GM23248 (cell line): ENCODE measurements at regions not wholly inside any gene's neighbourhood (a gene's known extent, or its start where the extent isn't known, plus 50 kb on each side); places are given as distances from the start of the nearest gene placed in this dataset.

Source experiments
- DNase-seq: peaks from one replicate; pipeline ENCODE4 v3.0.0-alpha.2; 2015
- H2AFZ ChIP-seq: fragments of 200-600 bp; sonication (generic); 2 replicates; pipeline ENCODE4 v1.6.1; 2016; ENCODE audit warnings: antibody characterized with exemption
- H3F3A ChIP-seq: fragments of 200-600 bp; sonication (generic); 2 replicates; pipeline ENCODE4 v1.6.1; 2016; ENCODE audit warnings: mild to moderate bottlenecking, antibody characterized with exemption, mixed run types; ENCODE audit not compliant: insufficient read depth
- H3K27ac ChIP-seq: fragments of 200-600 bp; sonication (generic); 2 replicates; pipeline ENCODE4 v1.5.1; 2016; ENCODE audit warnings: mild to moderate bottlenecking
- H3K27me3 ChIP-seq: fragments of 200-600 bp; sonication (generic); replicated peaks from 2 replicates; pipeline ENCODE4 v1.6.1; 2016; ENCODE audit warnings: mild to moderate bottlenecking; ENCODE audit not compliant: insufficient read depth
- H3K36me3 ChIP-seq: fragments of 200-600 bp; sonication (generic); 2 replicates; pipeline ENCODE4 v1.6.1; 2016; ENCODE audit warnings: low read depth, mild to moderate bottlenecking
- H3K4me1 ChIP-seq: fragments of 200-600 bp; sonication (generic); 2 replicates; pipeline ENCODE4 v1.6.1; 2016; ENCODE audit warnings: mild to moderate bottlenecking; ENCODE audit not compliant: insufficient read depth
- H3K4me2 ChIP-seq: fragments of 200-600 bp; sonication (generic); one replicate; pipeline ENCODE4 v1.6.1; 2016; ENCODE audit warnings: mild to moderate bottlenecking; ENCODE audit not compliant: unreplicated experiment
- H3K4me3 ChIP-seq: fragments of 200-600 bp; sonication (generic); 2 replicates; pipeline ENCODE4 v1.5.1; 2016; ENCODE audit warnings: mild to moderate bottlenecking
- H3K79me2 ChIP-seq: fragments of 200-600 bp; sonication (generic); 2 replicates; pipeline ENCODE4 v1.6.1; 2016; ENCODE audit warnings: mild to moderate bottlenecking; ENCODE audit not compliant: insufficient read depth
- H3K9ac ChIP-seq: fragments of 200-600 bp; sonication (generic); 2 replicates; pipeline ENCODE4 v1.6.1; 2016; ENCODE audit warnings: mild to moderate bottlenecking
- H3K9me2 ChIP-seq: fragments of 200-600 bp; sonication (generic); 2 replicates; pipeline ENCODE4 v1.6.1; 2016; ENCODE audit warnings: mixed run types, mild to moderate bottlenecking, moderate library complexity; ENCODE audit not compliant: insufficient read depth
- H3K9me3 ChIP-seq: fragments of 200-600 bp; sonication (generic); one replicate; pipeline ENCODE4 v1.6.1; 2017; ENCODE audit warnings: low read depth
- H4K20me1 ChIP-seq: fragments of 200-600 bp; sonication (generic); 2 replicates; pipeline ENCODE4 v1.6.0; 2016; ENCODE audit not compliant: insufficient read depth
- EZH2 ChIP-seq: fragments of 200-600 bp; sonication (generic); IDR thresholded peaks from 2 replicates; pipeline ENCODE4 v1.6.1; 2018; ENCODE audit warnings: antibody characterized with exemption, mild to moderate bottlenecking; ENCODE audit not compliant: insufficient read depth, poor library complexity, severe bottlenecking
- EZH2phosphoT487 ChIP-seq: fragments of 200-600 bp; sonication (generic); IDR thresholded peaks from 2 replicates; pipeline ENCODE4 v1.6.1; 2018; ENCODE audit warnings: antibody characterized with exemption, moderate library complexity, mild to moderate bottlenecking, low read depth; ENCODE audit not compliant: insufficient read depth
- WGBS, 2 experiments: methylation state at CpG; one replicate each; pipeline ENCODE4 v1.1.6; 2015 to 2017; ENCODE audit warnings: low lambda C conversion rate in 2 of 2, low coverage in 1 of 2; ENCODE audit errors: missing lambda C conversion rate in 2 of 2; 5-methylcytosine and 5-hydroxymethylcytosine counted together
- in situ Hi-C: fragments of 300-500 bp; cut with MboI; formaldehyde crosslinking; loops from 2 replicates; pipeline ENCODE4 v1.15.0; 2020

DNA sequence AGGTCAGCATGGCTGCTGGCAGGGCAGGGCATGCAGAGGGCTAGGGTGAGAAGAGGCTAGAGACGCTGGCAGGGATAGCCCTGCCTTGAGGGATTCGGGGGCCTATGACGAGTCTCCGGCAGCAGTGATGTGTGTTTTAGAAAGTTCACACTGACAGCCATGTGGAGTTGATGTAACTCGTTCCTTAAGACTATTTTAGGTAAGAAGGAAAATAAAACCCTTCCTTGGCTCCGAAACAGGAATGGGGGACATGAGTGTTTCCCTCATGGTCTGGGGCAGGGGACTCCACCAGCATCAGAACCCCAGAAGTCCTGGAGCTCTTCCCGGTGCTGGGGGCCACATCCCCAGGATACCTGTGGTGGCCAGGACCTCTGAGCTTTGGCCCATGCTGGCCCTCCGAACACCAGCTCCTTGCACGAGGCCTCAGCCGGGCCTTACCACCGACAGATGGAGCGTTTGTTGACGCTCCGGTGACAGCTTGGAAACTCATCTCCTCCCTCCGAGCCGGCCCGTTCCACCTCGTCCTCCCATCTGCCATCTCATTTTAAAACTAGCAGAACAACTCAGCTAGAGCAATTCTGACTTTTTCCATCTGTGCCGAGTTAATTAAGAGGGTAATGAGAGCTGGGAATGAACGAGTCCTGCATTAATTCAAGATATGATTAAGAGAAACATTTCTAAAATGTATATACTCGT, 337.7 kb downstream of the CDK5RAP2 start:
- Histone ChIP-seq H3K9ac (no peak overlapping the region), H3K9me3 (no peaks in the 10 kb centered on the region), H4K20me1 (no peaks in the 10 kb centered on the region), H3K27me3 (no peaks in the 10 kb centered on the region), H3K4me2 (no peak overlapping the region), H3K4me1 (no peaks in the 10 kb centered on the region), H3K36me3 (no peaks in the 10 kb centered on the region), H3K9me2 (no peaks in the 10 kb centered on the region), H3K79me2 (no peaks in the 10 kb centered on the region), H3F3A (no peaks in the 10 kb centered on the region), H2AFZ (no peak overlapping the region), H3K4me3 (no peak overlapping the region), H3K27ac (no peak overlapping the region)
- TF ChIP-seq EZH2phosphoT487 (no peak), EZH2 (no peak)
- 42 to 43% methylated on average over 21 of the region's 21 CpGs for WGBS, 2 experiments
- DNase-seq = no peak
- in situ Hi-C loops = no loop called here

DNA sequence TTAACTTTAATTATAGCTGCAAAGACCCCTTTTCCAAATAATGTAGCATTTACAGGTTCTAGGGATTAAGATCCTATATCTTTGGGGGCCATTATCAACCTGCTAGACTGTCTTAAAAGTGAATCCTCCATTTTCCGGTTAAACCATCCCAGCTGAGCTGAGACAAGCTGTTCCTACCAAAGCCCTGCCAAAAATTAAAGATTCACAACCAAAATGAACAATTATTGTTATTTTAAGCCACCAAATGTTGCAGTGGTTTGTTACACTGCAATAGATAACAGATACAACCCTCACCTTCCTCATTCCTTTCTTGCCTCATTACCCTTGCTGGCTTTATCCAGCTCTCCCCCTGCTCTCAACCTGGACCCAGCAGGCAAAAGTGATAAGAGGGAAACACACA, 343.4 kb downstream of the CDK5RAP2 start:
- no peaks in the 10 kb centered on the region for H3K9me2 ChIP-seq
- no peak overlapping the region for H3K9ac ChIP-seq
- no peaks in the 10 kb centered on the region for H3K4me1 ChIP-seq
- TF ChIP-seq EZH2phosphoT487 (no peak), EZH2 (no peak)
- H3F3A ChIP-seq = no peaks in the 10 kb centered on the region
- in situ Hi-C loops = no loop called here
- H3K36me3 ChIP-seq = no peaks in the 10 kb centered on the region
- no peaks in the 10 kb centered on the region; the same call in 1 of the 2 replicates for H3K27me3 ChIP-seq
- no peak for DNase-seq
- H3K4me3 ChIP-seq = no peak overlapping the region
- H3K27ac ChIP-seq = no peak overlapping the region
- H3K79me2 ChIP-seq = no peaks in the 10 kb centered on the region
- H4K20me1 ChIP-seq = no peaks in the 10 kb centered on the region
- H3K4me2 ChIP-seq = no peak overlapping the region
- no peaks in the 10 kb centered on the region for H3K9me3 ChIP-seq
- WGBS, 2 experiments = 15 to 16% methylated on average over 1 of the region's 1 CpG
- no peak overlapping the region for H2AFZ ChIP-seq

DNA sequence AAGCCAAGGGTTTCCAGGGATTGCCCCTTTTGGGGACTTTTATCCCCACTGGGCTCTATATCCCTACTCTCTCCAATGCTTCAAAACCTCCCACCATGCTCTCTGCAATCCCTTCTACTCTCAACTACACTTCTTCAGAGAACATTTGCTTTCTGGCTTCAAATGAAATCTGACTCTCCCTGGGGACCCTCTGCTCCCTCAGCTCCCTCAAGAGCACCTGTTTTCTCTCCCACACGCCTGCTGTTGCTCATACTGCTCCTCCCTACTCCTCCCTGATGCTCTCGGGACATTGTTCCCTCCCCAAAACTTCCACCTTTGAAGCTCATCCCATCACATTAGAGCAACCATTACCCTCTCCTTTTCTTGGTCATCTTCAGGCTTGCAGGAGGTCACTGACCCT, 344.9 kb downstream of the CDK5RAP2 start:
- WGBS, 2 experiments = 14 to 21% methylated on average over 2 of the region's 2 CpGs
- Histone ChIP-seq H2AFZ (no peak overlapping the region), H4K20me1 (no peaks in the 10 kb centered on the region), H3K4me3 (no peak overlapping the region), H3K9me2 (no peaks in the 10 kb centered on the region), H3F3A (no peaks in the 10 kb centered on the region), H3K27me3 (no peaks in the 10 kb centered on the region; the same call in 1 of the 2 replicates), H3K9me3 (no peaks in the 10 kb centered on the region), H3K79me2 (no peaks in the 10 kb centered on the region), H3K9ac (no peak overlapping the region), H3K36me3 (no peaks in the 10 kb centered on the region), H3K4me2 (no peak overlapping the region), H3K27ac (no peak overlapping the region), H3K4me1 (no peaks in the 10 kb centered on the region)
- in situ Hi-C loops = no loop called here
- DNase-seq = no peak
- TF ChIP-seq EZH2phosphoT487 = no peak
- no peak for TF ChIP-seq EZH2

DNA sequence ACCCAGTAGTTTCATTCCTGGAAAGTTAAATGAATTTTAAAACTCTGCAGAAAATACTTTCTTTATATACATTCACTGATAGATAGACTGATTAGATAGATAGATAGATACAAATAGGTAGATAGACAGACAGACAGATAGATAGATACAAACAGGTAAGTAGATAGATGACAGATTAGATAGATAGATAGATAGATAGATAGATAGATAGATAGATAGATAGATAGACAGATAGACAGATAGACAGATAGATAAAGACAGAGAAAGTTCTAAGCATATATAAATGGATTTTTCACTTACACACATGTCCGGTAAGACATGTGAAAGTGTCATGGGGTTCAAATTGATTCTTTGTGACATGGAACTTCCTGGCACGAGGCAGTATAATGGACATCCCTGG, 349.7 kb downstream of the CDK5RAP2 start:
- Histone ChIP-seq H3K4me2 (no peak overlapping the region), H4K20me1 (no peaks in the 10 kb centered on the region), H3K27me3 (peaks cover 4% of the 10 kb centered on the region; the same call in 1 of the 2 replicates), H3F3A (no peaks in the 10 kb centered on the region), H3K36me3 (no peaks in the 10 kb centered on the region), H3K4me3 (no peak overlapping the region), H2AFZ (no peak overlapping the region), H3K79me2 (no peaks in the 10 kb centered on the region), H3K9me2 (no peaks in the 10 kb centered on the region), H3K4me1 (no peaks in the 10 kb centered on the region), H3K9me3 (no peaks in the 10 kb centered on the region), H3K9ac (no peak overlapping the region), H3K27ac (no peak overlapping the region)
- in situ Hi-C loops = no loop called here
- 43% methylated on average over 2 of the region's 2 CpGs for WGBS, 2 experiments
- no peak for TF ChIP-seq EZH2
- no peak for TF ChIP-seq EZH2phosphoT487
- no peak for DNase-seq

DNA sequence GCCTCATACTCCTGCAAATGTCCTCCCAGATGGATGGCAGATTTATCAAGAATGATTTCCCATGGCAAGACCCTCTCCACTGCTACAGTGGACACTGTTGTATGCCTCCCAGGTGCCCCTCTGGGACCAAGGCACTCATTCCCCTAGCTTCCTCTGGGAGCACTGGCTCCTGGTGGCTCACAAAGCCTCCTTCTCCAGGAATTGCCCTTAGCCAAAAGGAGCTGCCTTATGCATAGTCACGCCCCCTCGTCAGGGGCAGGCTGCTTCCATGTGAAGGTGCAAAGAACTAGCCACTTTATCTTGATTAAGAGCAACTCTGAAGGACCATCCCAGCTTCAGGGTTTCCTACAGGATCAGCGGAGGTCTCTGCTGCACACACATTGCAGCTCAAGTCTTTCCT, 358.1 kb downstream of the CDK5RAP2 start:
- Histone ChIP-seq H3K36me3 (no peaks in the 10 kb centered on the region), H3K4me1 (no peaks in the 10 kb centered on the region), H3K9me2 (no peaks in the 10 kb centered on the region), H3F3A (no peaks in the 10 kb centered on the region), H3K4me2 (no peak overlapping the region), H2AFZ (no peak overlapping the region), H4K20me1 (no peaks in the 10 kb centered on the region), H3K27me3 (0 out of 2 replicates have a peak, but pooled peaks cover 4% of the 10 kb centered on the region), H3K27ac (no peak overlapping the region), H3K79me2 (no peaks in the 10 kb centered on the region), H3K9ac (no peak overlapping the region), H3K4me3 (no peak overlapping the region), H3K9me3 (no peaks in the 10 kb centered on the region)
- WGBS, 2 experiments = 0 to 7% methylated on average over 3 of the region's 3 CpGs
- in situ Hi-C loops = no loop called here
- DNase-seq = no peak
- no peak for TF ChIP-seq EZH2
- TF ChIP-seq EZH2phosphoT487 = no peak
